ENCODE measurements at regions not wholly inside any gene's neighbourhood (a gene's known extent, or its start where the extent isn't known, plus 50 kb on each side); places are given as distances from the start of the nearest gene placed in this dataset.

GRCh38 chr1:191498318-191498717, 659.9 kb upstream of the RGS18 start:
- DNase-seq (ENCODE audit: low read depth, low spot score), result no peak
- dilution Hi-C loops (cut with MboI; ENCODE audit: extremely low pct_ligation_motif_present, low sequenced_read_pairs), result no loop called here
- Histone ChIP-seq H3K27me3 (ENCODE audit: control insufficient read depth, extremely low read depth, insufficient read depth, low read length) (no peaks in the 10 kb centered on the region), H3K9me3 (ENCODE audit: control insufficient read depth, low read depth, low read length) (no peaks in the 10 kb centered on the region), H3K79me2 (ENCODE audit: control insufficient read depth, insufficient read depth, low read length) (no peaks in the 10 kb centered on the region), H3K9ac (ENCODE audit: control insufficient read depth, extremely low read depth, insufficient read depth, low read length) (no peak overlapping the region), H3K4me1 (ENCODE audit: control insufficient read depth, extremely low read depth, insufficient read depth, low read length) (no peaks in the 10 kb centered on the region), H2AFZ (ENCODE audit: control insufficient read depth, low read length) (no peak overlapping the region), H3K36me3 (ENCODE audit: control insufficient read depth in 2 of 2, extremely low read depth in 1 of 2, insufficient read depth in 2 of 2, low read length in 2 of 2) (no peaks in the 10 kb centered on the region), H4K20me1 (ENCODE audit: control insufficient read depth, extremely low read depth, insufficient read depth, low read length) (no peaks in the 10 kb centered on the region), H3K4me3 (ENCODE audit: control insufficient read depth in 2 of 3, extremely low read depth in 1 of 3, insufficient read depth in 2 of 3, low read depth in 1 of 3, low read length in 3 of 3) (no peak overlapping the region), H3K27ac (ENCODE audit: control insufficient read depth, insufficient read depth, low read length) (no peak overlapping the region), H3K4me2 (ENCODE audit: control insufficient read depth, extremely low read depth, insufficient read depth, low read depth, low read length) (no peak overlapping the region), H3K9me1 (ENCODE audit: control insufficient read depth, extremely low read depth, insufficient read depth, low read length) (no peaks in the 10 kb centered on the region)
- TF ChIP-seq EZH2 (IDR thresholded peaks at IDR 0.05; ENCODE audit: low read length), result no peak
- TF ChIP-seq CTCF (optimal IDR thresholded peaks at IDR 0.05 in 1 of 3, IDR thresholded peaks at IDR 0.05 in 1 of 3, conservative IDR thresholded peaks at IDR 0.05 in 1 of 3; ENCODE audit: extremely low read depth in 1 of 3, insufficient read depth in 2 of 3, low read length in 3 of 3), result no peak
- no peak for FAIRE-seq

GRCh38 chr1:191498825-191499224, 659.4 kb upstream of the RGS18 start:
- no peaks in the 10 kb centered on the region for H3K79me2 ChIP-seq (ENCODE audit: control insufficient read depth, insufficient read depth, low read length)
- H3K27me3 ChIP-seq (ENCODE audit: control insufficient read depth, extremely low read depth, insufficient read depth, low read length), result no peaks in the 10 kb centered on the region
- no peak for DNase-seq (ENCODE audit: low read depth, low spot score)
- no peaks in the 10 kb centered on the region for H3K36me3 ChIP-seq (ENCODE audit: control insufficient read depth in 2 of 2, extremely low read depth in 1 of 2, insufficient read depth in 2 of 2, low read length in 2 of 2)
- dilution Hi-C loops (cut with MboI; ENCODE audit: extremely low pct_ligation_motif_present, low sequenced_read_pairs), result no loop called here
- H3K4me2 ChIP-seq (ENCODE audit: control insufficient read depth, extremely low read depth, insufficient read depth, low read depth, low read length), result no peak overlapping the region
- no peaks in the 10 kb centered on the region for H3K9me1 ChIP-seq (ENCODE audit: control insufficient read depth, extremely low read depth, insufficient read depth, low read length)
- no peak overlapping the region for H3K27ac ChIP-seq (ENCODE audit: control insufficient read depth, insufficient read depth, low read length)
- H3K4me3 ChIP-seq (ENCODE audit: control insufficient read depth in 2 of 3, extremely low read depth in 1 of 3, insufficient read depth in 2 of 3, low read depth in 1 of 3, low read length in 3 of 3), result no peak overlapping the region
- no peak for FAIRE-seq
- H3K9me3 ChIP-seq (ENCODE audit: control insufficient read depth, low read depth, low read length), result no peaks in the 10 kb centered on the region
- no peaks in the 10 kb centered on the region for H4K20me1 ChIP-seq (ENCODE audit: control insufficient read depth, extremely low read depth, insufficient read depth, low read length)
- H3K4me1 ChIP-seq (ENCODE audit: control insufficient read depth, extremely low read depth, insufficient read depth, low read length), result no peaks in the 10 kb centered on the region
- no peak overlapping the region for H2AFZ ChIP-seq (ENCODE audit: control insufficient read depth, low read length)
- no peak overlapping the region for H3K9ac ChIP-seq (ENCODE audit: control insufficient read depth, extremely low read depth, insufficient read depth, low read length)
- TF ChIP-seq EZH2 (IDR thresholded peaks at IDR 0.05; ENCODE audit: low read length) (no peak), CTCF (optimal IDR thresholded peaks at IDR 0.05 in 1 of 3, IDR thresholded peaks at IDR 0.05 in 1 of 3, conservative IDR thresholded peaks at IDR 0.05 in 1 of 3; ENCODE audit: extremely low read depth in 1 of 3, insufficient read depth in 2 of 3, low read length in 3 of 3) (no peak)

Data from keratinocyte (primary cell).